HEK293 (cell line): ENCODE measurements at regions not wholly inside any gene's neighbourhood (a gene's known extent, or its start where the extent isn't known, plus 50 kb on each side); places are given as distances from the start of the nearest gene placed in this dataset.

Experiments
- CTCF ChIA-PET: fragments of 350-600 bp; formaldehyde crosslinking; extraction: SDS; loops from one replicate; lab custom pipeline; 2021; ENCODE audit warnings: antibody characterized with exemption; lab: Yijun Ruan, JAX
- POLR2A ChIA-PET: fragments of 300-600 bp; formaldehyde crosslinking; extraction: SDS; loops from one replicate; lab custom pipeline; 2020; ENCODE audit warnings: antibody characterized with exemption, inconsistent platforms; lab: Yijun Ruan, JAX
- H3K27ac ChIP-seq: fragments of 200-500 bp; sonication (Bioruptor generic); 2 replicates; pipeline ENCODE4 v1.5.1; 2014; ENCODE audit warnings: low read depth, low read length, control low read depth, inconsistent platforms; ENCODE audit errors: extremely low read depth
- H3K36me3 ChIP-seq, 2 experiments: fragments of 200-500 bp in 1 of 2; sonication (Bioruptor generic) in 1 of 2; 1 replicate in 1 of 2; 2 replicates in 1 of 2; pipeline ENCODE4 v1.5.1; 2014 to 2017; ENCODE audit warnings: inconsistent platforms in 2 of 2, low read length in 2 of 2; ENCODE audit not compliant: control insufficient read depth in 2 of 2, insufficient read depth in 1 of 2
- H3K4me1 ChIP-seq: fragments of 200-500 bp; sonication (Bioruptor generic); 2 replicates; pipeline ENCODE4 v1.5.1; 2014; ENCODE audit warnings: mild to moderate bottlenecking, low read length, inconsistent platforms; ENCODE audit not compliant: control insufficient read depth, insufficient read depth
- H3K4me3 ChIP-seq: 2 replicates; pipeline ENCODE4 v1.5.1; 2011; ENCODE audit warnings: low read depth, mild to moderate bottlenecking, control low read depth, low read length, moderate library complexity
- H3K9me3 ChIP-seq: fragments of 200-500 bp; sonication (Bioruptor generic); 2 replicates; pipeline ENCODE4 v1.5.1; 2014; ENCODE audit warnings: low read depth, low read length, inconsistent platforms; ENCODE audit not compliant: control insufficient read depth, insufficient read depth
- EGR2 ChIP-seq: fragments of 450-650 bp; formaldehyde crosslinking; IDR thresholded peaks from 2 replicates; pipeline ENCODE4 v1.5.1; 2016; ENCODE audit warnings: low read depth, missing biosample characterization, missing genetic modification characterization
- GFI1B ChIP-seq: fragments of 450-650 bp; formaldehyde crosslinking; IDR thresholded peaks from 2 replicates; pipeline ENCODE4 v1.5.1; 2016; ENCODE audit warnings: missing biosample characterization, missing genetic modification characterization
- GLIS1 ChIP-seq: fragments of 450-650 bp; formaldehyde crosslinking; IDR thresholded peaks from 2 replicates; pipeline ENCODE4 v1.5.1; 2016; ENCODE audit warnings: missing biosample characterization, missing genetic modification characterization
- IKZF3 ChIP-seq: fragments of 450-650 bp; IDR thresholded peaks from 2 replicates; pipeline ENCODE4 v1.5.0; 2018; ENCODE audit warnings: missing biosample characterization, mild to moderate bottlenecking, missing genetic modification characterization, moderate library complexity
- KLF9 ChIP-seq: fragments of 450-650 bp; formaldehyde crosslinking; IDR thresholded peaks from 2 replicates; pipeline ENCODE4 v1.5.1; 2016; ENCODE audit warnings: missing biosample characterization, missing genetic modification characterization, low read depth
- PATZ1 ChIP-seq: fragments of 450-650 bp; formaldehyde crosslinking; IDR thresholded peaks from 2 replicates; pipeline ENCODE4 v1.5.1; 2016; ENCODE audit warnings: missing biosample characterization, missing genetic modification characterization
- PBX3 ChIP-seq: sonication (generic); formaldehyde crosslinking; IDR thresholded peaks from 2 replicates; pipeline ENCODE4 v1.8.1; 2022; ENCODE audit warnings: mild to moderate bottlenecking, moderate library complexity, missing genetic modification reagents
- SCRT1 ChIP-seq: fragments of 450-650 bp; formaldehyde crosslinking; IDR thresholded peaks from 2 replicates; pipeline ENCODE4 v1.5.1; 2016; ENCODE audit warnings: missing biosample characterization, missing genetic modification characterization, borderline replicate concordance
- ZBTB48 ChIP-seq: fragments of 450-650 bp; formaldehyde crosslinking; IDR thresholded peaks from 2 replicates; pipeline ENCODE4 v1.5.1; 2016; ENCODE audit warnings: missing biosample characterization, missing genetic modification characterization
- ZBTB6 ChIP-seq: fragments of 450-650 bp; formaldehyde crosslinking; IDR thresholded peaks from 2 replicates; pipeline ENCODE4 v1.5.1; 2017; ENCODE audit warnings: missing biosample characterization, missing genetic modification characterization
- ZFHX2 ChIP-seq: fragments of 450-650 bp; formaldehyde crosslinking; conservative IDR thresholded peaks from 2 replicates; pipeline ENCODE4 v1.5.1; 2016; ENCODE audit warnings: missing biosample characterization, missing genetic modification characterization
- ZFP41 ChIP-seq: fragments of 450-650 bp; formaldehyde crosslinking; IDR thresholded peaks from 2 replicates; pipeline ENCODE4 v1.5.1; 2016; ENCODE audit warnings: missing biosample characterization, missing genetic modification characterization, borderline replicate concordance
- ZNF133 ChIP-seq: fragments of 450-650 bp; formaldehyde crosslinking; IDR thresholded peaks from 2 replicates; pipeline ENCODE4 v1.5.1; 2016; ENCODE audit warnings: missing biosample characterization, missing genetic modification characterization
- ZNF155 ChIP-seq: fragments of 450-650 bp; formaldehyde crosslinking; IDR thresholded peaks from 2 replicates; pipeline ENCODE4 v1.5.1; 2016; ENCODE audit warnings: missing biosample characterization, missing genetic modification characterization
- ZNF175 ChIP-seq: fragments of 450-650 bp; formaldehyde crosslinking; IDR thresholded peaks from 2 replicates; pipeline ENCODE4 v1.5.1; 2016; ENCODE audit warnings: missing biosample characterization, missing genetic modification characterization
- ZNF248 ChIP-seq: fragments of 450-650 bp; formaldehyde crosslinking; IDR thresholded peaks from 2 replicates; pipeline ENCODE4 v1.5.1; 2017; ENCODE audit warnings: missing biosample characterization, missing genetic modification characterization
- ZNF280D ChIP-seq: fragments of 450-650 bp; formaldehyde crosslinking; IDR thresholded peaks from 2 replicates; pipeline ENCODE4 v1.5.1; 2016; ENCODE audit warnings: missing biosample characterization, missing genetic modification characterization
- ZNF362 ChIP-seq: fragments of 450-650 bp; formaldehyde crosslinking; IDR thresholded peaks from 2 replicates; pipeline ENCODE4 v1.5.1; 2016; ENCODE audit warnings: missing biosample characterization, missing genetic modification characterization
- ZNF423 ChIP-seq: fragments of 450-650 bp; formaldehyde crosslinking; IDR thresholded peaks from 2 replicates; pipeline ENCODE4 v1.5.1; 2016; ENCODE audit warnings: missing biosample characterization, missing genetic modification characterization
- ZNF48 ChIP-seq: fragments of 450-650 bp; formaldehyde crosslinking; IDR thresholded peaks from 2 replicates; pipeline ENCODE4 v1.5.1; 2016; ENCODE audit warnings: missing biosample characterization, missing genetic modification characterization
- ZNF544 ChIP-seq: fragments of 450-650 bp; formaldehyde crosslinking; IDR thresholded peaks from 2 replicates; pipeline ENCODE4 v1.5.0; 2017; ENCODE audit warnings: missing biosample characterization, missing genetic modification characterization
- ZNF558 ChIP-seq: fragments of 450-650 bp; formaldehyde crosslinking; IDR thresholded peaks from 2 replicates; pipeline ENCODE4 v1.5.1; 2016; ENCODE audit warnings: missing biosample characterization, missing genetic modification characterization
- ZNF626 ChIP-seq: fragments of 450-650 bp; sonication (Bioruptor Pico); formaldehyde crosslinking; IDR thresholded peaks from 2 replicates; pipeline ENCODE4 v1.5.1; 2018; ENCODE audit warnings: missing biosample characterization, missing genetic modification characterization, inconsistent platforms
- ZNF654 ChIP-seq: fragments of 450-650 bp; formaldehyde crosslinking; IDR thresholded peaks from 2 replicates; pipeline ENCODE4 v1.5.1; 2016; ENCODE audit warnings: low read depth, missing biosample characterization, missing genetic modification characterization
- ZNF707 ChIP-seq: fragments of 450-650 bp; formaldehyde crosslinking; IDR thresholded peaks from 2 replicates; pipeline ENCODE4 v1.5.1; 2016; ENCODE audit warnings: missing biosample characterization, missing genetic modification characterization
- ZNF791 ChIP-seq: fragments of 450-650 bp; formaldehyde crosslinking; IDR thresholded peaks from 2 replicates; pipeline ENCODE4 v1.5.1; 2016; ENCODE audit warnings: missing biosample characterization, missing genetic modification characterization
- ZNF837 ChIP-seq: fragments of 450-650 bp; formaldehyde crosslinking; IDR thresholded peaks from 2 replicates; pipeline ENCODE4 v1.5.1; 2016; ENCODE audit warnings: missing biosample characterization, missing genetic modification characterization
- ZNF843 ChIP-seq: fragments of 450-650 bp; formaldehyde crosslinking; IDR thresholded peaks from 2 replicates; pipeline ENCODE4 v1.5.1; 2016; ENCODE audit warnings: missing biosample characterization, missing genetic modification characterization

GRCh38 chr15:91695799-91696198 lies 157.7 kb upstream of the SLCO3A1 start (continued):
- no peak for TF ChIP-seq ZBTB48
- TF ChIP-seq ZFP41 (tag by site-specific recombination): no peak
- no peak for TF ChIP-seq GLIS1
- TF ChIP-seq ZNF362: no peak
- no peak for TF ChIP-seq ZNF48
- no peak for TF ChIP-seq ZNF837 (tag by site-specific recombination)

- ChIA-PET CTCF (interaction anchor here (0.5 to 4.9 kb wide), 2 partner anchors 9 to 535 kb away, joined by 5 to 50 read pairs; no protein-coding TSS in a partner anchor), POLR2A (no interaction called here)
- H3K9me3 ChIP-seq: no peaks in the 10 kb centered on the region
- H3K4me1 ChIP-seq: no peaks in the 10 kb centered on the region
- H3K4me3 ChIP-seq: no peak overlapping the region
- no peaks in the 10 kb centered on the region for H3K36me3 ChIP-seq
- TF ChIP-seq KLF9 (tag by site-specific recombination): no peak
- TF ChIP-seq ZNF423 (tag by site-specific recombination): no peak
- TF ChIP-seq ZNF248 (tag by site-specific recombination): no peak
- no peak for TF ChIP-seq ZBTB6 (tag by site-specific recombination)
- H3K27ac ChIP-seq: no peak overlapping the region
These were observed 156.5 kb upstream of the SLCO3A1 start for GRCh38 chr15:91696981-91697380.

- TF ChIP-seq ZNF544 (tag by site-specific recombination) (no peak), ZNF791 (tag by site-specific recombination) (no peak), ZNF133 (tag by site-specific recombination) (no peak), ZNF707 (tag by site-specific recombination) (no peak), GFI1B (tag by site-specific recombination) (no peak), SCRT1 (no peak), PBX3 (CRISPR knock-in tag) (no peak), ZNF843 (tag by site-specific recombination) (no peak), ZNF175 (no peak), PATZ1 (no peak), ZNF654 (tag by site-specific recombination) (no peak), ZNF48 (no peak), ZNF558 (no peak), ZNF280D (no peak), EGR2 (tag by site-specific recombination) (no peak), IKZF3 (no peak), ZNF626 (no peak), ZNF155 (tag by site-specific recombination) (no peak), ZFHX2 (no peak)
- TF ChIP-seq, all 188 proteins: peak for 0
- ChIA-PET POLR2A (no interaction called here), CTCF (interaction anchor here (4.9 kb wide), 1 partner anchor 8 kb away, joined by 50 read pairs; no protein-coding TSS in a partner anchor)
- Histone ChIP-seq H3K9me3 (no peaks in the 10 kb centered on the region), H3K4me3 (no peak overlapping the region), H3K27ac (no peak overlapping the region), H3K36me3 (no peaks in the 10 kb centered on the region), H3K4me1 (no peaks in the 10 kb centered on the region)
These were observed 155.3 kb upstream of the SLCO3A1 start for GRCh38 chr15:91698241-91698640.
